OCI-LY3 (cell line): ENCODE measurements at regions not wholly inside any gene's neighbourhood (a gene's known extent, or its start where the extent isn't known, plus 50 kb on each side); places are given as distances from the start of the nearest gene placed in this dataset.

ENCODE experiments used
- H2AFZ ChIP-seq: fragments of 200-600, 300-600 bp; shearing (Covaris generic); 2 replicates; pipeline ENCODE4 v1.6.0; 2014; ENCODE audit warnings: antibody characterized with exemption, low read depth, low read length
- H3K27ac ChIP-seq: fragments of 200-600, 300-600 bp; sonication (generic); 2 replicates; pipeline ENCODE4 v1.5.1; 2014; ENCODE audit warnings: mild to moderate bottlenecking, low read length, moderate library complexity, mixed read lengths
- H3K27me3 ChIP-seq: fragments of 200-600, 300-600 bp; sonication (generic); 2 replicates; pipeline ENCODE4 v1.6.1; 2014; ENCODE audit warnings: low read depth, low read length, mixed read lengths
- H3K36me3 ChIP-seq: fragments of 200-600, 300-600 bp; sonication (generic); replicated peaks from 2 replicates; pipeline ENCODE3; 2014; ENCODE audit warnings: low read depth, low read length, mixed read lengths
- H3K4me1 ChIP-seq: fragments of 300-600, 200-600 bp; sonication (generic); 2 replicates; pipeline ENCODE4 v1.6.1; 2014; ENCODE audit warnings: low read length, mixed read lengths
- H3K4me2 ChIP-seq: fragments of 200-600, 300-600 bp; sonication (generic); 2 replicates; pipeline ENCODE4 v1.6.1; 2014; ENCODE audit warnings: low read length, mixed read lengths
- H3K4me3 ChIP-seq: fragments of 300-600, 200-600 bp; sonication (generic); 2 replicates; pipeline ENCODE4 v1.5.1; 2014; ENCODE audit warnings: antibody characterized with exemption, mild to moderate bottlenecking, low read length, moderate library complexity
- H3K79me2 ChIP-seq: fragments of 300-600, 200-600 bp; shearing (Covaris generic); 2 replicates; pipeline ENCODE4 v1.6.1; 2014; ENCODE audit warnings: mild to moderate bottlenecking, low read length, mixed read lengths
- H3K9ac ChIP-seq: fragments of 300-600, 200-600 bp; shearing (Covaris generic); 2 replicates; pipeline ENCODE4 v1.6.0; 2014; ENCODE audit warnings: mild to moderate bottlenecking, low read length, moderate library complexity
- H3K9me3 ChIP-seq: fragments of 200-600, 300-600 bp; shearing (Covaris generic); 2 replicates; pipeline ENCODE4 v1.6.1; 2014; ENCODE audit warnings: low read length, mixed read lengths; ENCODE audit not compliant: insufficient read depth
- H4K20me1 ChIP-seq: fragments of 200-600, 300-600 bp; sonication (generic); 2 replicates; pipeline ENCODE4 v1.6.1; 2016; ENCODE audit warnings: low read length, mixed read lengths; ENCODE audit not compliant: insufficient read depth
- CTCF ChIP-seq: fragments of 200-600, 300-600 bp; sonication (generic); IDR thresholded peaks from 2 replicates; pipeline ENCODE4 v1.5.1; 2014; ENCODE audit warnings: antibody characterized with exemption, low read length, low read depth
- EZH2phosphoT487 ChIP-seq: fragments of 200-600 bp; shearing (Covaris generic); IDR thresholded peaks from 2 replicates; pipeline ENCODE4 v1.6.1; 2018; ENCODE audit warnings: antibody characterized with exemption, mixed run types, low read depth

- Histone ChIP-seq H4K20me1 (no peaks in the 10 kb centered on the region), H2AFZ (no peak overlapping the region), H3K4me3 (no peak overlapping the region), H3K27me3 (no peaks in the 10 kb centered on the region), H3K4me2 (no peak overlapping the region), H3K27ac (no peak overlapping the region), H3K9me3 (no peaks in the 10 kb centered on the region), H3K9ac (no peak overlapping the region), H3K36me3 (no peaks in the 10 kb centered on the region), H3K79me2 (no peaks in the 10 kb centered on the region), H3K4me1 (no peaks in the 10 kb centered on the region)
- no peak for TF ChIP-seq CTCF
- no peak for TF ChIP-seq EZH2phosphoT487
These were observed 105.2 kb upstream of the EIF5 start for GRCh38 chr14:103228866-103229265.

- no peak overlapping the region for H3K27ac ChIP-seq
- H3K36me3 ChIP-seq: no peaks in the 10 kb centered on the region
- no peak overlapping the region for H3K4me2 ChIP-seq
- no peaks in the 10 kb centered on the region for H3K27me3 ChIP-seq
- H3K9me3 ChIP-seq: no peaks in the 10 kb centered on the region
- no peaks in the 10 kb centered on the region for H3K4me1 ChIP-seq
- H3K79me2 ChIP-seq: no peaks in the 10 kb centered on the region
- H4K20me1 ChIP-seq: no peaks in the 10 kb centered on the region
- TF ChIP-seq EZH2phosphoT487 (no peak), CTCF (no peak)
- H3K9ac ChIP-seq: no peak overlapping the region
- H3K4me3 ChIP-seq: no peak overlapping the region
- no peak overlapping the region for H2AFZ ChIP-seq
These were observed 104.0 kb upstream of the EIF5 start for GRCh38 chr14:103230021-103230420.

- no peak for TF ChIP-seq CTCF
- TF ChIP-seq EZH2phosphoT487: no peak
- no peaks in the 10 kb centered on the region for H3K4me1 ChIP-seq
- H3K9me3 ChIP-seq: no peaks in the 10 kb centered on the region
- no peaks in the 10 kb centered on the region for H3K27me3 ChIP-seq
- H3K27ac ChIP-seq: no peak overlapping the region
- H4K20me1 ChIP-seq: no peaks in the 10 kb centered on the region
- no peaks in the 10 kb centered on the region for H3K79me2 ChIP-seq
- no peak overlapping the region for H2AFZ ChIP-seq
- no peak overlapping the region for H3K4me2 ChIP-seq
- no peak overlapping the region for H3K4me3 ChIP-seq
- no peak overlapping the region for H3K9ac ChIP-seq
- H3K36me3 ChIP-seq: no peaks in the 10 kb centered on the region
These were observed 103.2 kb upstream of the EIF5 start for GRCh38 chr14:103230658-103231334.

- H2AFZ ChIP-seq: no peak overlapping the region
- no peak overlapping the region for H3K4me2 ChIP-seq
These were observed 102.5 kb upstream of the EIF5 start for GRCh38 chr14:103231376-103232019.

More at GRCh38 chr14:103231376-103232019, 102.5 kb upstream of the EIF5 start:
- H4K20me1 ChIP-seq: no peaks in the 10 kb centered on the region
- no peaks in the 10 kb centered on the region for H3K9me3 ChIP-seq
- 0 out of 2 replicates have a peak, but pooled peaks cover 1% of the 10 kb centered on the region for H3K27me3 ChIP-seq
- no peak overlapping the region for H3K4me3 ChIP-seq
- no peak overlapping the region for H3K9ac ChIP-seq
- H3K79me2 ChIP-seq: no peaks in the 10 kb centered on the region
- no peaks in the 10 kb centered on the region for H3K36me3 ChIP-seq
- no peaks in the 10 kb centered on the region for H3K4me1 ChIP-seq
- no peak overlapping the region for H3K27ac ChIP-seq
- TF ChIP-seq EZH2phosphoT487: no peak
- TF ChIP-seq CTCF: no peak
